Loucy (cell line): ENCODE measurements at regions not wholly inside any gene's neighbourhood (a gene's known extent, or its start where the extent isn't known, plus 50 kb on each side); places are given as distances from the start of the nearest gene placed in this dataset.

ENCODE experiments used
- H2AFZ ChIP-seq: fragments of 200-600 bp; sonication (generic); 2 replicates; pipeline ENCODE4 v1.6.0; 2016; ENCODE audit warnings: antibody characterized with exemption, mild to moderate bottlenecking, low read length, moderate library complexity
- H3F3A ChIP-seq: fragments of 200-600 bp; 2 replicates; pipeline ENCODE4 v1.6.0; 2016; ENCODE audit warnings: antibody characterized with exemption, low read depth, mild to moderate bottlenecking
- H3K27me3 ChIP-seq: fragments of 200-600 bp; sonication (generic); 2 replicates; pipeline ENCODE4 v1.6.1; 2014; ENCODE audit warnings: low read length, mild to moderate bottlenecking; ENCODE audit not compliant: insufficient read depth, poor library complexity, severe bottlenecking
- H3K36me3 ChIP-seq: fragments of 200-600 bp; sonication (generic); 2 replicates; pipeline ENCODE4 v1.6.1; 2016; ENCODE audit warnings: low read length; ENCODE audit not compliant: insufficient read depth
- H3K4me1 ChIP-seq: fragments of 200-600 bp; sonication (generic); 2 replicates; pipeline ENCODE4 v1.5.1; 2014; ENCODE audit warnings: low read length, mild to moderate bottlenecking; ENCODE audit not compliant: insufficient read depth, poor library complexity, severe bottlenecking
- H3K4me2 ChIP-seq: fragments of 200-600 bp; sonication (generic); 2 replicates; pipeline ENCODE4 v1.6.0; 2014; ENCODE audit warnings: antibody characterized with exemption, low read length, low read depth, mild to moderate bottlenecking; ENCODE audit not compliant: poor library complexity, severe bottlenecking
- H3K4me3 ChIP-seq: fragments of 200-600 bp; sonication (generic); 2 replicates; pipeline ENCODE4 v1.5.1; 2014; ENCODE audit warnings: low read length, mild to moderate bottlenecking, mixed read lengths; ENCODE audit not compliant: poor library complexity, severe bottlenecking
- H3K79me2 ChIP-seq: fragments of 200-600 bp; sonication (generic); 2 replicates; pipeline ENCODE4 v1.6.1; 2014; ENCODE audit warnings: low read length; ENCODE audit not compliant: insufficient read depth
- H3K9ac ChIP-seq: fragments of 200-600 bp; sonication (generic); 2 replicates; pipeline ENCODE4 v1.6.0; 2014; ENCODE audit warnings: mild to moderate bottlenecking, low read depth, low read length, moderate library complexity; ENCODE audit not compliant: poor library complexity, severe bottlenecking
- H3K9me2 ChIP-seq: fragments of 200-600 bp; sonication (generic); replicated peaks from 2 replicates; pipeline ENCODE4 v1.6.1; 2016; ENCODE audit warnings: low read depth, low read length, mixed read lengths
- H3K9me3 ChIP-seq: fragments of 200-600 bp; sonication (generic); 2 replicates; pipeline ENCODE4 v1.6.1; 2014; ENCODE audit warnings: mild to moderate bottlenecking, antibody characterized with exemption, low read length, low read depth; ENCODE audit not compliant: insufficient read depth
- H4K20me1 ChIP-seq: fragments of 200-600 bp; sonication (generic); 2 replicates; pipeline ENCODE4 v1.6.0; 2014; ENCODE audit warnings: antibody characterized with exemption, low read length, mild to moderate bottlenecking; ENCODE audit not compliant: insufficient read depth, poor library complexity, severe bottlenecking
- EZH2phosphoT487 ChIP-seq: fragments of 200-600 bp; IDR thresholded peaks from 2 replicates; pipeline ENCODE4 v1.6.1; 2018; ENCODE audit warnings: antibody characterized with exemption, mild to moderate bottlenecking, moderate library complexity, borderline replicate concordance
- TF ChIP-seq, protein P1 (sequence below): fragments of 200-600 bp; sonication (generic); conservative IDR thresholded peaks from 2 replicates; pipeline ENCODE4 v1.5.1; 2014; ENCODE audit warnings: mild to moderate bottlenecking, antibody characterized with exemption, low read length

GRCh38 chr13:82947683-82948082 lies 934.6 kb downstream of the SLITRK1 start:
- no peak overlapping the region for H3K4me3 ChIP-seq
- H3K36me3 ChIP-seq = no peaks in the 10 kb centered on the region
- H2AFZ ChIP-seq = no peak overlapping the region
- TF ChIP-seq EZH2phosphoT487 = no peak
- TF ChIP-seq, protein P1, sequence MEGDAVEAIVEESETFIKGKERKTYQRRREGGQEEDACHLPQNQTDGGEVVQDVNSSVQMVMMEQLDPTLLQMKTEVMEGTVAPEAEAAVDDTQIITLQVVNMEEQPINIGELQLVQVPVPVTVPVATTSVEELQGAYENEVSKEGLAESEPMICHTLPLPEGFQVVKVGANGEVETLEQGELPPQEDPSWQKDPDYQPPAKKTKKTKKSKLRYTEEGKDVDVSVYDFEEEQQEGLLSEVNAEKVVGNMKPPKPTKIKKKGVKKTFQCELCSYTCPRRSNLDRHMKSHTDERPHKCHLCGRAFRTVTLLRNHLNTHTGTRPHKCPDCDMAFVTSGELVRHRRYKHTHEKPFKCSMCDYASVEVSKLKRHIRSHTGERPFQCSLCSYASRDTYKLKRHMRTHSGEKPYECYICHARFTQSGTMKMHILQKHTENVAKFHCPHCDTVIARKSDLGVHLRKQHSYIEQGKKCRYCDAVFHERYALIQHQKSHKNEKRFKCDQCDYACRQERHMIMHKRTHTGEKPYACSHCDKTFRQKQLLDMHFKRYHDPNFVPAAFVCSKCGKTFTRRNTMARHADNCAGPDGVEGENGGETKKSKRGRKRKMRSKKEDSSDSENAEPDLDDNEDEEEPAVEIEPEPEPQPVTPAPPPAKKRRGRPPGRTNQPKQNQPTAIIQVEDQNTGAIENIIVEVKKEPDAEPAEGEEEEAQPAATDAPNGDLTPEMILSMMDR = no peak
- no peaks in the 10 kb centered on the region for H3K9me2 ChIP-seq
- no peaks in the 10 kb centered on the region for H3K79me2 ChIP-seq
- H3K4me2 ChIP-seq = no peak overlapping the region
- no peaks in the 10 kb centered on the region for H3K27me3 ChIP-seq
- no peak overlapping the region for H3K9ac ChIP-seq
- H3K4me1 ChIP-seq = no peaks in the 10 kb centered on the region
- H3F3A ChIP-seq = no peaks in the 10 kb centered on the region
- H3K9me3 ChIP-seq = no peaks in the 10 kb centered on the region
- H4K20me1 ChIP-seq = no peaks in the 10 kb centered on the region

DNA sequence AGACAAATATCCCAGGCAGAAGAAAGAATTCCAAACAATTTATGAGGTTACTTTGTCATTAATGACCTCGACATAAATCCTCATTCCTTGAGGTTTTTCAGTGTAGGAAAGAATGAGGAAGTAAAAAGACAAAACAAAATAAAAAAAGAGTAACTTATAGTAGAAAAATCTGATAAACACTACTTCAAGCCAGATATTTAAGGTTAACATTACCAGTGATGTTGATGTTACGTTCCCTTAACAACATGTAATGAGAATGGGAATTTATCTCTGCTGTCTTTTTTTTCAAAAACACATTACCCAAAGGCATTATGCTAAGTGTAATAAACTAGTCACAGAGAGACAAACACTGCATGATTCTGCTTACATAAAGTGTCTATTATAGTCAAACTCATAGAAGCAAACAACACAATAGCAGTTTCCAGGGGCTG lies 935.1 kb downstream of the SLITRK1 start:
- Histone ChIP-seq H3F3A (no peaks in the 10 kb centered on the region), H3K4me1 (no peaks in the 10 kb centered on the region), H2AFZ (no peak overlapping the region), H3K36me3 (no peaks in the 10 kb centered on the region), H3K4me2 (no peak overlapping the region), H3K9ac (no peak overlapping the region), H3K4me3 (no peak overlapping the region), H3K9me3 (no peaks in the 10 kb centered on the region), H4K20me1 (no peaks in the 10 kb centered on the region), H3K27me3 (no peaks in the 10 kb centered on the region), H3K79me2 (no peaks in the 10 kb centered on the region), H3K9me2 (no peaks in the 10 kb centered on the region)
- no peak for TF ChIP-seq EZH2phosphoT487
- TF ChIP-seq, protein P1 = no peak

GRCh38 chr13:82938644-82939043 lies 943.6 kb downstream of the SLITRK1 start:
- no peaks in the 10 kb centered on the region for H3K27me3 ChIP-seq
- no peaks in the 10 kb centered on the region for H4K20me1 ChIP-seq
- no peak overlapping the region for H3K4me3 ChIP-seq
- H3K4me2 ChIP-seq = no peak overlapping the region
- no peak overlapping the region for H3K9ac ChIP-seq
- H3K9me3 ChIP-seq = no peaks in the 10 kb centered on the region; the same call in 1 of the 2 replicates
- H2AFZ ChIP-seq = no peak overlapping the region
- no peak for TF ChIP-seq EZH2phosphoT487
- TF ChIP-seq, protein P1 = no peak
- H3K9me2 ChIP-seq = no peaks in the 10 kb centered on the region
- H3K79me2 ChIP-seq = no peaks in the 10 kb centered on the region
- H3K36me3 ChIP-seq = no peaks in the 10 kb centered on the region
- H3K4me1 ChIP-seq = no peaks in the 10 kb centered on the region
- H3F3A ChIP-seq = no peaks in the 10 kb centered on the region
